Left colon (tissue), 2 donors: ENCODE measurements at regions not wholly inside any gene's neighbourhood (a gene's known extent, or its start where the extent isn't known, plus 50 kb on each side); places are given as distances from the start of the nearest gene placed in this dataset.
A peak's percentile ranks its signal among the peaks of the same experiment; 100 is the strongest.
"Not testable (repeated sequence)": the region's sequence is repeated elsewhere in the genome, so short reads cannot be mapped to it uniquely, and the experiment has no call there.

Experiments
- ATAC-seq: fragments of 200-7000 bp; cut with Tn5 transposase; one replicate; pipeline ENCODE4 v1.9.1; 2020; ENCODE audit warnings: mild to moderate bottlenecking, moderate library complexity
- DNase-seq, 2 donors: peaks; one replicate each; pipeline ENCODE4 v3.0.0-alpha.2; 2020
- intact Hi-C, 2 donors: fragments of 100-400 bp; cut with DNase I in 1 of 2; cut with micrococcal nuclease in 1 of 2; formaldehyde crosslinking; loops; one replicate each; pipeline versions ENCODE4 v1.11.2 to v1.14.0; 2022; cut with DNase I, micrococcal nuclease
- donor health status: DM: no; HTN: no; CAD: no.
- donor health status: DM: yes; HTN: yes; CAD: no.

- DNase-seq, ATAC-seq, intact Hi-C loops: not testable (repeated sequence)
Measured at GRCh38 chr10:47647523-47648101, 115.8 kb downstream of the SYT15B start.

- intact Hi-C loops, DNase-seq: not testable (repeated sequence)
- peak; percentile 55 for ATAC-seq
Measured at GRCh38 chr10:47646686-47647273, 116.6 kb downstream of the SYT15B start.

DNA sequence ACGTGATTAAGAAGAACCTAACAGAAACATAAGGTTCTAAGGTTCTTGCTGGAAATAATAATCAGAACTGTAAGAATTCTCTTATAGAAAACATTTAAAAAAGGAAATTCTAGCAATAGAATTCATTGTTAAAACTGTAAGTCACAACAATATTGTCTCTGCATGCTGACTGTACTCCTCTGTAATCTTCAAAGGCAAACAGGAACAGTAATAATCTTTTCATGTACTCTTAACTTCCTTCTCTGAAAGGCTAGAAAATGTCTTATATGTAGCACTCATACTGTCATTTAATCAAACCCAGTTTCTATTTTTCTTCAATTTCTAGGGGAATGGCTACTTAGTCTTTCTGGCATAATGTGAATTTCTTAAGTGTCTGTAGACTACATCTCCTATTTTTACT, 103.5 kb upstream of the AGAP9 start:
- ATAC-seq, intact Hi-C loops, DNase-seq: not testable (repeated sequence)

DNA sequence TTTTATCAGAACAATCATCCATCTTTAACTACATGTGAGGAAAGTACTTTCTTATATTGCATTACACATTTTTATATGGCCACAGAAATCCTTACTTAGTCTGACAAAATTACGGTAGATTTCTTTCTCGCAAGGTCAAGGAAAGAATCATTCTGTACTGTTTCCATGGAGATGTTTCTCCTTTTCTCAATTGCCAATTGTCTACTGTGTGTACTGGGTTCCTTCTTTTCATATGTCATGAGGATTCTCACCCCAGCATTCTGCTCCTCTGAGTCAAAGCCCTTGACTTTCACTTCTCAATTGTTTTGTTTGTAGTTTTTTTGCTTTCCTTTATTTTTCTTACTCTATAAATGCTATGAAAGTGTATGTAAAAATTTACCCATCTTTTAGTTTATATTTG, 99.3 kb upstream of the AGAP9 start:
- DNase-seq, intact Hi-C loops, ATAC-seq: not testable (repeated sequence)

DNA sequence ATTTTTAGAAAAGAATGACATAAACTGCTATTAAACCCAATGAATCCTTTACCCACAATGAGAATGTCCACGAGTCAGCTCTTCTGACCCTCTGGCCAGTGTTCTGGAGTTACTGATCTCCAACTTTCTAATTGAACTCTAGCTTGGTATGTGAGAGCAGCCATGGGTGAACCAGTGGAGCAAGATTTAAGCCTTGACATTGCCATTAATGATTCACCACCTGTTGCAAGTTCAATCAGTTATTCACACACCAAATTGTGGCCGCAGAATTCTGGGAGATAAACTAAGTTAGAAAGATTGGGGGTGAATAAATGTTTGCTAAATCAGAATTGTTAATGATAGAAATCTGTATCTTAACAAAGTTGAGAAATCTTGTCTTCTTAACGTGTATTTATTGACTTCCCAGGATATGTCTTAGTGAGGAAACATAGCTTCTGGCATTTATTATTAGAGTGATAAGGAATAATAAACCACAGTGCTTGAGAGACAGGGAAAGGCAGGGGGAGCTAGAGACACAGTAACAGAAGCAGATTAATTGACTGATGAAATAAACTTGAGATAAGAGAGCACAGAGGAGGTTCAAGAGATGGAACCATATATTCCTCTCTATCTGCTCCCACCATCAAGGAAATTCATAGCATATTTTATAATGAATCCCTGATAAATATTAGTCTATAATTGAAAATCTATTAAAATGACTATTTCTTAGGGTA, 96.0 kb upstream of the AGAP9 start:
- ATAC-seq, DNase-seq, intact Hi-C loops: not testable (repeated sequence)

GRCh38 chr10:47609311-47609710, 85.9 kb upstream of the AGAP9 start:
- DNase-seq, intact Hi-C loops, ATAC-seq: not testable (repeated sequence)

DNA sequence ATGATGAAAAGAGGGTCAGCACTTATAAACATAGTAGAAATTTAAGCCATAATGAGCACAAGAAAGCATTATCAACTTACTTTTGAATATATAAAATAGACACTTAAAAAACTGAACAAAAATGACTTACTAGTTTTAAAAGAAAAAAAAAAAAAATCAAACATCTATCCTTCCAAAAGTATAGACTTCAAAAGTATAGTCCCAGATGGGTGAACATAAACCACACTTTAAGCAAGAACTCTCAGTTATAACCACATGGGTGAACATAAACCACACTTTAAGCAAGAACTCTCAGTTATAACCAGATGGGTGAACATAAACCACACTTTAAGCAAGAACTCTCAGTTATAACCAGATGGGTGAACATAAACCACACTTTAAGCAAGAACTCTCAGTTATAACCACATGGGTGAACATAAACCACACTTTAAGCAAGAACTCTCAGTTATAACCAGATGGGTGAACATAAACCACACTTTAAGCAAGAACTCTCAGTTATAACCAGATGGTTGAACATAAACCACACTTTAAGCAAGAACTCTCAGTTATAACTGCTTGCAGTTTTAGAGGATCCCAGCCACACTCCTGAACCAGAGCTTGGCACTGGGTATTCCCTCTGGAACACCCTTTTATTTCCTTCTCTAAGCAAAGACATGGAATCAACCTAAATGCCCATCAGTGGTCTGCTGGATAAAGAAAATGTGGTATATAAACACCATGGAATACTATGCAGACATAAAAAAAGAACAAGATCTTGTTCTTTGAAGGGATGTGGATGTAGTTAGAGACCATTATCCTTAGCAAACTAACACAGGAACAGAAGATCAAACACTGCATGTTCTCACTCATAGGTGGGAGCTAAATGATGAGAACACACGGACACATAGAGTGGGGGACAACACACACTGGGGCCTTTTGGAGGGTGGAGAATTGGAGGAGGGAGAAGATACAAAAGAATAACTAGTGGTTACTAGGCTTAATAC, 82.6 kb upstream of the AGAP9 start:
- ATAC-seq, intact Hi-C loops, DNase-seq: not testable (repeated sequence)

GRCh38 chr10:47600604-47601003, 77.2 kb upstream of the AGAP9 start:
- intact Hi-C loops, DNase-seq, ATAC-seq: not testable (repeated sequence)

DNA sequence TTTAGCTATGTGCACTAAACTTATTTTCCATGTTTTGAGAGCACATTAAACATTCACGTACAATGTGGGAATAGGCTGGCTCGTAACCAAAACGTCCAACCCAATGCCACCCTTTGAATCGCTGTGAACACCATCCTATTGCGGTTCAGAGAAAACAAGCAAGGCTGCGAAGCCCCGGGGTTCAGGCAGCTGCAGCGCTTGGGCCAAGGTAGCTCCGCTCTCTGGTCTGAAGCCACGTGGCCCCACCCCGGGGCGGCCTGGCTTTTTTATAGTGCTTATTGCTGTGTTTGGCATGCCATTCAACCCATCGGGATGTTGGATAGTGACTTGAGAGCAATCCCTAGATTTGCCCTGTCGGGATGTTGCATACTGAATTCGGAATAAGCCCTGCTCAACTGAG, 76.7 kb upstream of the AGAP9 start:
- intact Hi-C loops, result not testable (repeated sequence)
- DNase-seq, result peak in 1 of 2 donors; percentile 5
- ATAC-seq, result peak; percentile 68

- intact Hi-C loops, DNase-seq: not testable (repeated sequence)
- ATAC-seq, result peak; percentile 69
Measured at GRCh38 chr10:47599657-47600056, 76.2 kb upstream of the AGAP9 start.

- ATAC-seq, DNase-seq, intact Hi-C loops: not testable (repeated sequence)
Measured at GRCh38 chr10:47593805-47594204, 70.4 kb upstream of the AGAP9 start.

GRCh38 chr10:47593129-47593528, 69.7 kb upstream of the AGAP9 start:
- not testable (repeated sequence) for DNase-seq

GRCh38 chr10:47590956-47591355, 67.5 kb upstream of the AGAP9 start:
- DNase-seq, ATAC-seq, intact Hi-C loops: not testable (repeated sequence)

More at GRCh38 chr10:47593129-47593528, 69.7 kb upstream of the AGAP9 start:
- ATAC-seq, intact Hi-C loops: not testable (repeated sequence)

GRCh38 chr10:47590534-47590933, 67.1 kb upstream of the AGAP9 start:
- intact Hi-C loops, ATAC-seq, DNase-seq: not testable (repeated sequence)

DNA sequence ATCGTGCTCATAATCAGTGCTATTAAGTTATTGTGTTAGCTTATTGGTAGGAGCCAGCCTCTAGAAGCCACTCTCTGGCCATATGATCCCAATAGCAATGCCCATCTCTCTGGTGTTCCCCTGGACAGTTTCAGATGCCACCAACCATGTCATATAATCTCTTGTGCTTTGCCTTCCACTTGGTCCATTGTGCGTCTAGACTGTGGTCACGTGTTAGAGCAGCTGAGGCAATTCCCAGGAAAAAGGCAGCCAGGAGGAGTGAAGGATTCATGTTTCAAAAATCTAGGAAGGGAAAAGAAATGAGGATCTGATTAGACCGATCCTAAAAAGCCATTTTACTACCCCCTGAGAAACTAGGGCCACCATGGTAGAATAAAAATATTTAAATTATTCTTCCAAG, 58.6 kb upstream of the AGAP9 start:
- DNase-seq, ATAC-seq, intact Hi-C loops: not testable (repeated sequence)

- intact Hi-C loops, DNase-seq: not testable (repeated sequence)
- ATAC-seq, result peak; percentile 69
Measured at GRCh38 chr10:47580063-47580462, 56.6 kb upstream of the AGAP9 start.

DNA sequence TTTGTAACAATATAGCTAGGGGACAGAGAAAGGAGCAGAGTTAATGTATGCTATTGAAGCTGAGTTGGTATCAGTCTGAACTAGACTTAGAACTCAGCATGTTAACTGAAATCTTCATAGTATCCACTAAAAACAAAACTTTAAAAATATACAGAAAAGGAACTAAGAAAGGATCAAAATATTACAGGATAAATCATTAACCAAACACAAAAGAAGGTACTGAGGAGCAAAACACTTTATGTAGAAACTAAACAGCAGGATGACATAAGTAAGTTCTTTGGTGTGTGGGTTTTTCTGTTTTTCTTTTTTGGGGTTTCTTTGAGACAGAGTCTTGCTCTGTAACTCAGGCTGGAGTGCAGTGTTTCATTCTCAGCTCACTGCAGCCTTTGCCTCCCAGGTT, 55.1 kb upstream of the AGAP9 start:
- ATAC-seq, DNase-seq, intact Hi-C loops: not testable (repeated sequence)
